B cell (primary cell): ENCODE measurements at regions not wholly inside any gene's neighbourhood (a gene's known extent, or its start where the extent isn't known, plus 50 kb on each side); places are given as distances from the start of the nearest gene placed in this dataset.

ENCODE experiments used
- ATAC-seq: fragments of 200-7000 bp; cut with Tn5 transposase; one replicate; pipeline ENCODE4 v1.10.0; 2021; ENCODE audit warnings: low read depth, mild to moderate bottlenecking, moderate number of reproducible peaks, moderate library complexity
- CTCF ChIA-PET: fragments of 350-600 bp; sonication (Branson Sonifier 250); formaldehyde crosslinking; loops from one replicate; lab custom pipeline; 2021; ENCODE audit warnings: antibody characterized with exemption, inconsistent platforms; lab: Charles Lee
- POLR2A ChIA-PET: fragments of 350-600 bp; sonication (Branson Sonifier 250); formaldehyde crosslinking; loops from one replicate; lab custom pipeline; 2021; ENCODE audit warnings: antibody characterized with exemption; lab: Charles Lee
- DNase-seq: peaks from one replicate; pipeline ENCODE4 v3.0.0; 2013
- H2AFZ ChIP-seq: 2 replicates; pipeline ENCODE4 v1.6.1; 2012; ENCODE audit warnings: mild to moderate bottlenecking, low read depth, low read length; ENCODE audit not compliant: insufficient read depth, poor library complexity, severe bottlenecking
- H3K27ac ChIP-seq, 2 donors: 1 replicate in 1 of 2; 2 replicates in 1 of 2; pipeline ENCODE4 v1.5.1; 2012 to 2013; ENCODE audit warnings: low read length in 2 of 2, mild to moderate bottlenecking in 2 of 2, moderate library complexity in 1 of 2
- H3K27me3 ChIP-seq, 4 experiments: fragments of 200-600 bp in 1 of 4; sonication (generic) in 1 of 4; replicated peaks in 1 of 4; 1 replicate in 2 of 4; 2 replicates in 2 of 4; pipeline versions ENCODE4 v1.6.1 to v1.7.0; 2013 to 2016; ENCODE audit warnings: low read length in 3 of 4, mild to moderate bottlenecking in 2 of 4, mixed read lengths in 1 of 4, moderate library complexity in 1 of 4; ENCODE audit not compliant: insufficient read depth in 4 of 4, control insufficient read depth in 3 of 4; ENCODE audit errors: control extremely low read depth in 1 of 4
- H3K36me3 ChIP-seq, 2 experiments: replicated peaks in 1 of 2; 1 replicate in 1 of 2; 2 replicates in 1 of 2; pipeline versions ENCODE4 v1.6.1 to v1.7.1; 2013; ENCODE audit warnings: low read length in 1 of 2; ENCODE audit not compliant: insufficient read depth in 2 of 2, control insufficient read depth in 1 of 2; ENCODE audit errors: control extremely low read depth in 1 of 2, extremely low read depth in 1 of 2
- H3K4me1 ChIP-seq, 2 donors: fragments of 200-600 bp in 1 of 2; sonication (generic) in 1 of 2; 1 replicate in 1 of 2; 2 replicates in 1 of 2; pipeline versions ENCODE4 v1.5.1 to v1.6.1; 2013 to 2017; ENCODE audit warnings: low read length in 2 of 2; ENCODE audit not compliant: control insufficient read depth in 2 of 2, insufficient read depth in 2 of 2
- H3K4me2 ChIP-seq: replicated peaks from 2 replicates; pipeline ENCODE3; 2012; ENCODE audit warnings: mild to moderate bottlenecking, low read depth, low read length; ENCODE audit not compliant: poor library complexity, severe bottlenecking
- H3K4me3 ChIP-seq, 5 experiments: fragments of 200-600 bp in 1 of 5; sonication (generic) in 1 of 5; 1 replicate in 3 of 5; 2 replicates in 2 of 5; pipeline versions ENCODE4 v1.5.1 to v1.7.0; 2011 to 2016; ENCODE audit warnings: low read length in 4 of 5, mild to moderate bottlenecking in 4 of 5, low read depth in 2 of 5, control low read depth in 1 of 5, moderate library complexity in 1 of 5; ENCODE audit not compliant: insufficient read depth in 1 of 5; ENCODE audit errors: control extremely low read depth in 1 of 5, extremely low read depth in 1 of 5
- H3K79me2 ChIP-seq: fragments of 200-600 bp; sonication (generic); one replicate; pipeline ENCODE4 v1.6.0; 2016; ENCODE audit warnings: low read length; ENCODE audit not compliant: control insufficient read depth, insufficient read depth
- H3K9ac ChIP-seq: fragments of 200-600 bp; sonication (generic); 2 replicates; pipeline ENCODE4 v1.6.1; 2017; ENCODE audit warnings: mild to moderate bottlenecking, low read length, moderate library complexity
- H3K9me3 ChIP-seq, 3 donors: one replicate each; pipeline versions ENCODE4 v1.6.1 to v1.7.1; 2013; ENCODE audit warnings: low read length in 2 of 3; ENCODE audit not compliant: control insufficient read depth in 2 of 3, insufficient read depth in 1 of 3; ENCODE audit errors: control extremely low read depth in 1 of 3
- H4K20me1 ChIP-seq: 2 replicates; pipeline ENCODE4 v1.6.0; 2012; ENCODE audit warnings: mild to moderate bottlenecking, low read length; ENCODE audit not compliant: insufficient read depth, control insufficient read depth, poor library complexity, severe bottlenecking
- H3K27ac Mint-ChIP-seq: one replicate; pipeline ENCODE4 v1.8.0; 2021; ENCODE audit warnings: mixed read lengths
- H3K27me3 Mint-ChIP-seq: one replicate; pipeline ENCODE4 v1.8.0; 2021; ENCODE audit warnings: mixed read lengths
- H3K4me1 Mint-ChIP-seq: one replicate; pipeline ENCODE4 v1.8.0; 2021; ENCODE audit warnings: mixed read lengths
- H3K4me3 Mint-ChIP-seq: one replicate; pipeline ENCODE4 v1.8.0; 2021; ENCODE audit warnings: mixed read lengths
- H3K9me3 Mint-ChIP-seq: one replicate; pipeline ENCODE4 v1.8.0; 2022; ENCODE audit warnings: mixed read lengths; ENCODE audit not compliant: insufficient read depth
- EZH2 ChIP-seq: IDR thresholded peaks from 2 replicates; pipeline ENCODE4 v1.6.1; 2012; ENCODE audit warnings: borderline replicate concordance, low read depth, mild to moderate bottlenecking, moderate library complexity, low read length; ENCODE audit not compliant: insufficient read depth, poor library complexity, severe bottlenecking
- WGBS: methylation state at CpG from one replicate; pipeline ENCODE4 v1.1.5; 2013; ENCODE audit warnings: missing lambda C conversion rate; ENCODE audit not compliant: insufficient coverage; 5-methylcytosine and 5-hydroxymethylcytosine counted together
- intact Hi-C: fragments of 100-400 bp; cut with micrococcal nuclease; formaldehyde crosslinking; loops from one replicate; pipeline ENCODE4 v1.10.0; 2022
- TF ChIP-seq, protein P1 (sequence below): fragments of 200-600 bp; IDR thresholded peaks from one replicate; pipeline ENCODE4 v1.8.0; 2022; ENCODE audit warnings: antibody characterized with exemption, mild to moderate bottlenecking

DNA sequence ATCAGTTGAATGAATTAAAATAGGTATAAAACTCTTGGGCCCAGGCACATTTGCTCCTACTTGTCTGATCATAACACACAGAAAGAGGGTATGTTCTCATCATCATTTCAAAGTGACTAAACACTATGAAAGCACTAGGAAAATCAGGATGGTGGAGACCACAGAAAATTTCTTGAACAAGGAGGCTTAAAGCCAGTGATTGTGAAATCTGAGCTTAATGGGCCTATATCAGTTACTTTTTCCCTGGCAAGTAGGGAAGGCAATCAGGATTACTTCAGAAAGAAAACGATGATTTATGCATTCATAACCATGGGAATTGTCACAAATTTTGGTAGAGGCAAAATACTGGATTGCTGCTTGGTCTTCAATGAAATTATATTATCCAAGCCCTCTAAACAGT is 434.4 kb upstream of the CNTN4 start:
- peaks cover 2% of the 10 kb centered on the region for H3K9me3 Mint-ChIP-seq
- ChIA-PET POLR2A (no interaction called here), CTCF (no interaction called here)
- TF ChIP-seq EZH2 = no peak
- TF ChIP-seq, protein P1, sequence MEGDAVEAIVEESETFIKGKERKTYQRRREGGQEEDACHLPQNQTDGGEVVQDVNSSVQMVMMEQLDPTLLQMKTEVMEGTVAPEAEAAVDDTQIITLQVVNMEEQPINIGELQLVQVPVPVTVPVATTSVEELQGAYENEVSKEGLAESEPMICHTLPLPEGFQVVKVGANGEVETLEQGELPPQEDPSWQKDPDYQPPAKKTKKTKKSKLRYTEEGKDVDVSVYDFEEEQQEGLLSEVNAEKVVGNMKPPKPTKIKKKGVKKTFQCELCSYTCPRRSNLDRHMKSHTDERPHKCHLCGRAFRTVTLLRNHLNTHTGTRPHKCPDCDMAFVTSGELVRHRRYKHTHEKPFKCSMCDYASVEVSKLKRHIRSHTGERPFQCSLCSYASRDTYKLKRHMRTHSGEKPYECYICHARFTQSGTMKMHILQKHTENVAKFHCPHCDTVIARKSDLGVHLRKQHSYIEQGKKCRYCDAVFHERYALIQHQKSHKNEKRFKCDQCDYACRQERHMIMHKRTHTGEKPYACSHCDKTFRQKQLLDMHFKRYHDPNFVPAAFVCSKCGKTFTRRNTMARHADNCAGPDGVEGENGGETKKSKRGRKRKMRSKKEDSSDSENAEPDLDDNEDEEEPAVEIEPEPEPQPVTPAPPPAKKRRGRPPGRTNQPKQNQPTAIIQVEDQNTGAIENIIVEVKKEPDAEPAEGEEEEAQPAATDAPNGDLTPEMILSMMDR = no peak
- H3K27ac Mint-ChIP-seq = no peak overlapping the region
- ATAC-seq = no peak
- H3K27me3 Mint-ChIP-seq = no peaks in the 10 kb centered on the region
- Histone ChIP-seq H3K79me2 (no peaks in the 10 kb centered on the region), H3K4me2 (no peak overlapping the region), H3K27me3 (no peaks in the 10 kb centered on the region), H3K4me3 (no peak overlapping the region), H3K9me3 (no peaks in the 10 kb centered on the region), H3K9ac (no peak overlapping the region), H2AFZ (no peak overlapping the region), H3K27ac (no peak overlapping the region), H3K4me1 (no peaks in the 10 kb centered on the region), H3K36me3 (no peaks in the 10 kb centered on the region), H4K20me1 (no peaks in the 10 kb centered on the region)
- H3K4me3 Mint-ChIP-seq = no peak overlapping the region
- no peak for DNase-seq
- no peaks in the 10 kb centered on the region for H3K4me1 Mint-ChIP-seq
- no CpG with 5 or more reads among the region's 1 CpG for WGBS
- intact Hi-C loops = no loop called here

DNA sequence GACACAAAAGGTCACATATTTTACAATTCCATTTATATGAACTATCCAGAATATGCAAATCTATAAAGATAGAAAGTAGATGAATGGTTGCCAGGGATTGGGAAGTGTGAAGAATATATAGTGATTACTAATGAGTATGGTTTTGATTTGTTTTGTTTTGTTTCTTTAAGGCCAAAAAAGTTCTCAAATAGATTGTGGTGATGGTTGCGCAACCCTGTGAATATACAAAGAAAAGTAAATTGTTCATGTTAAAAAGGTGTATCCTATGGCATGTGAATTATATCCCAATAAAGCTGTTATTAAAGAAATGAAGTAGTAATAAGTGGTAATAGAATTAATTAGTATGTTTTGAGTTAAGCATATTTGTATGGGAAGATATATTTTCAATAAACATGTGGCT is 431.8 kb upstream of the CNTN4 start:
- Mint-ChIP-seq H3K4me3 (no peak overlapping the region), H3K27me3 (no peaks in the 10 kb centered on the region), H3K27ac (no peak overlapping the region), H3K4me1 (no peaks in the 10 kb centered on the region), H3K9me3 (peaks cover 2% of the 10 kb centered on the region)
- no peak overlapping the region for H3K4me3 ChIP-seq
- ATAC-seq (no peak), DNase-seq (no peak)
- no CpG with 5 or more reads among the region's 1 CpG for WGBS
- no peaks in the 10 kb centered on the region for H3K36me3 ChIP-seq
- H3K9ac ChIP-seq = no peak overlapping the region
- CTCF ChIA-PET = no interaction called here
- H3K79me2 ChIP-seq = no peaks in the 10 kb centered on the region
- no peaks in the 10 kb centered on the region for H3K4me1 ChIP-seq
- no peak overlapping the region for H2AFZ ChIP-seq
- intact Hi-C loops = no loop called here
- H3K9me3 ChIP-seq = no peaks in the 10 kb centered on the region
- H4K20me1 ChIP-seq = no peaks in the 10 kb centered on the region
- no peak for TF ChIP-seq EZH2
- TF ChIP-seq, protein P1 = no peak
- H3K4me2 ChIP-seq = no peak overlapping the region
- no peak overlapping the region for H3K27ac ChIP-seq
- no peaks in the 10 kb centered on the region for H3K27me3 ChIP-seq
- POLR2A ChIA-PET = no interaction called here
